Heart left ventricle (tissue), 13 donors: ENCODE measurements at regions not wholly inside any gene's neighbourhood (a gene's known extent, or its start where the extent isn't known, plus 50 kb on each side); places are given as distances from the start of the nearest gene placed in this dataset.
"Not testable (repeated sequence)": the region's sequence is repeated elsewhere in the genome, so short reads cannot be mapped to it uniquely, and the experiment has no call there.

Source experiments
- POLR2A ChIP-seq, 2 donors: fragments of 450-650 bp; IDR thresholded peaks; one replicate each; pipeline ENCODE4 v1.6.1; 2017; ENCODE audit warnings: antibody characterized with exemption in 2 of 2, mild to moderate bottlenecking in 2 of 2, moderate library complexity in 2 of 2
- TF ChIP-seq, protein P1 (sequence below), 12 donors: fragments of 200-600 bp; sonication (generic) in 4 of 12; IDR thresholded peaks; one replicate each; pipeline versions ENCODE4 v1.5.0 to v1.8.0; 2018 to 2022; ENCODE audit warnings: antibody characterized with exemption in 12 of 12, mild to moderate bottlenecking in 5 of 12
- donor health status: ischemic (EF 13 %, LVEDD 7.1; RV severe dilation, severe dysfunction).
- donor health status: DM: no; HTN: yes; CAD: no.
- donor health status: DM: no; HTN: no; CAD: no.
- donor health status: ischemic (EF 25% LVEDD 6.9; RV normal size, moderate dysfunction).
- donor health status: ischemic (EF 25% LVEDD 5.7; RV mildly dilated, moderate dysfunction).
- donor health status: ischemic (EF 35%, LVEDD 5.7; RV mildly dilated, moderate dysfunction).
- donor health status: nonischemic (EF 11% LVEDD 7.7; RV severe dilation, severe dysfunction).
- donor health status: DM: yes; HTN: yes; CAD: no.
- donor health status: PGD.
- donor health status: ischemic (EF 29% LVEDD 5.4; RV normal size, mild dysfunction).
- donor health status: nonischemic (EF 23%, LVEDD 6.1; RV moderate dilation, normal function).

DNA sequence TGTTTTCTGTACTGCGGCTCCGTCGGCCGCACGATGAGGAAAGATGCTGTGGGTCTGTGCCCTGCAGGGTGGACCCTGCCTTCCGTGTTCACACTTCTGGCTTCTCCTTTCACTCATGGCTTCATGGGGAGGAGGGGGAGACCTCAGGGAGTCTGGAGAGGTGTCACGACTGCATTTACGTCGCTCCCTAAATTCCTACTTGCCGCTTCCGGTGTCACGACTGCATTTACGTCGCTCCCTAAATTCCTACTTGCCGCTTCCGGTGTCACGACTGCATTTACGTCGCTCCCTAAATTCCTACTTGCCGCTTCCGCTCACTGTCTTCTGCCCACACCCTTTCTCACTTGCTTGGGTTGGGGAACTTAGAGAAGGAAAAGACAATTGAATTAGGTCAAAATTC is 68.4 kb upstream of the ALKAL2 start:
- TF ChIP-seq, protein P1, sequence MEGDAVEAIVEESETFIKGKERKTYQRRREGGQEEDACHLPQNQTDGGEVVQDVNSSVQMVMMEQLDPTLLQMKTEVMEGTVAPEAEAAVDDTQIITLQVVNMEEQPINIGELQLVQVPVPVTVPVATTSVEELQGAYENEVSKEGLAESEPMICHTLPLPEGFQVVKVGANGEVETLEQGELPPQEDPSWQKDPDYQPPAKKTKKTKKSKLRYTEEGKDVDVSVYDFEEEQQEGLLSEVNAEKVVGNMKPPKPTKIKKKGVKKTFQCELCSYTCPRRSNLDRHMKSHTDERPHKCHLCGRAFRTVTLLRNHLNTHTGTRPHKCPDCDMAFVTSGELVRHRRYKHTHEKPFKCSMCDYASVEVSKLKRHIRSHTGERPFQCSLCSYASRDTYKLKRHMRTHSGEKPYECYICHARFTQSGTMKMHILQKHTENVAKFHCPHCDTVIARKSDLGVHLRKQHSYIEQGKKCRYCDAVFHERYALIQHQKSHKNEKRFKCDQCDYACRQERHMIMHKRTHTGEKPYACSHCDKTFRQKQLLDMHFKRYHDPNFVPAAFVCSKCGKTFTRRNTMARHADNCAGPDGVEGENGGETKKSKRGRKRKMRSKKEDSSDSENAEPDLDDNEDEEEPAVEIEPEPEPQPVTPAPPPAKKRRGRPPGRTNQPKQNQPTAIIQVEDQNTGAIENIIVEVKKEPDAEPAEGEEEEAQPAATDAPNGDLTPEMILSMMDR (IDR thresholded peaks at IDR 0.05) = not testable (repeated sequence)
- TF ChIP-seq POLR2A (IDR thresholded peaks at IDR 0.05) = not testable (repeated sequence)
